ENCODE measurements at regions not wholly inside any gene's neighbourhood (a gene's known extent, or its start where the extent isn't known, plus 50 kb on each side); places are given as distances from the start of the nearest gene placed in this dataset.

GRCh38 chr13:60286707-60287106 is 110.3 kb upstream of the TDRD3 start:
- no peak for TF ChIP-seq CTCF (IDR thresholded peaks at IDR 0.05)
- TF ChIP-seq ZFX (IDR thresholded peaks at IDR 0.05; ENCODE audit: borderline replicate concordance): no peak

GRCh38 chr13:60288569-60288968 is 108.5 kb upstream of the TDRD3 start:
- TF ChIP-seq CTCF (IDR thresholded peaks at IDR 0.05) (no peak), ZFX (IDR thresholded peaks at IDR 0.05; ENCODE audit: borderline replicate concordance) (no peak)
- no peak overlapping the region for H3K27ac ChIP-seq

More at GRCh38 chr13:60286707-60287106, 110.3 kb upstream of the TDRD3 start:
- no peak overlapping the region for H3K27ac ChIP-seq

- no peak overlapping the region for H3K27ac ChIP-seq
- no peak for TF ChIP-seq CTCF (IDR thresholded peaks at IDR 0.05)
- no peak for TF ChIP-seq ZFX (IDR thresholded peaks at IDR 0.05; ENCODE audit: borderline replicate concordance)
These were observed 93.9 kb upstream of the TDRD3 start for GRCh38 chr13:60303166-60303565.

- TF ChIP-seq CTCF (IDR thresholded peaks at IDR 0.05) (no peak), ZFX (IDR thresholded peaks at IDR 0.05; ENCODE audit: borderline replicate concordance) (no peak)
- H3K27ac ChIP-seq: no peak overlapping the region
These were observed 85.5 kb upstream of the TDRD3 start for GRCh38 chr13:60311527-60311926.

GRCh38 chr13:60312851-60313505 is 84.0 kb upstream of the TDRD3 start:
- TF ChIP-seq CTCF (IDR thresholded peaks at IDR 0.05): no peak
- H3K27ac ChIP-seq: no peak overlapping the region

- no peak overlapping the region for H3K27ac ChIP-seq
- TF ChIP-seq ZFX (IDR thresholded peaks at IDR 0.05; ENCODE audit: borderline replicate concordance): no peak
- no peak for TF ChIP-seq CTCF (IDR thresholded peaks at IDR 0.05)
These were observed 78.8 kb upstream of the TDRD3 start for GRCh38 chr13:60318186-60318585.

- no peak overlapping the region for H3K27ac ChIP-seq
- TF ChIP-seq ZFX (IDR thresholded peaks at IDR 0.05; ENCODE audit: borderline replicate concordance) (no peak), CTCF (IDR thresholded peaks at IDR 0.05) (no peak)
These were observed 72.9 kb upstream of the TDRD3 start for GRCh38 chr13:60324131-60324530.
